ENCODE measurements at regions not wholly inside any gene's neighbourhood (a gene's known extent, or its start where the extent isn't known, plus 50 kb on each side); places are given as distances from the start of the nearest gene placed in this dataset.

GRCh38 chr6:137646484-137646883 lies 152.3 kb upstream of the OLIG3 start:
- no peak for DNase-seq (ENCODE audit: low read depth in 2 of 2)
- no peak overlapping the region for H2AFZ ChIP-seq (ENCODE audit: low read length)
- H3K4me1 ChIP-seq (ENCODE audit: control insufficient read depth, extremely low read depth, insufficient read depth, low read length), result no peaks in the 10 kb centered on the region
- no peaks in the 10 kb centered on the region for H3K79me2 ChIP-seq (ENCODE audit: control insufficient read depth, insufficient read depth, low read length)
- no peak overlapping the region for H3K4me2 ChIP-seq (ENCODE audit: extremely low read depth, insufficient read depth, low read length)
- no peak overlapping the region for H3K27ac ChIP-seq (ENCODE audit: insufficient read depth, low read length)
- H4K20me1 ChIP-seq (ENCODE audit: control insufficient read depth, extremely low read depth, insufficient read depth, low read length), result no peaks in the 10 kb centered on the region
- no peak overlapping the region for H3K9ac ChIP-seq (ENCODE audit: insufficient read depth, low read length)
- H3K9me3 ChIP-seq (ENCODE audit: control insufficient read depth, insufficient read depth, low read depth, low read length), result no peaks in the 10 kb centered on the region
- H3K4me3 ChIP-seq (replicated peaks in 1 of 4; ENCODE audit: control extremely low read depth in 1 of 4, insufficient read depth in 1 of 4, low read depth in 3 of 4, low read length in 4 of 4), result no peak overlapping the region
- no peaks in the 10 kb centered on the region for H3K36me3 ChIP-seq (ENCODE audit: control insufficient read depth, insufficient read depth, low read length)
- TF ChIP-seq EZH2 (IDR thresholded peaks at IDR 0.05; ENCODE audit: low read length, missing control alignments) (no peak), CTCF (conservative IDR thresholded peaks at IDR 0.05 in 1 of 2, IDR thresholded peaks at IDR 0.05 in 1 of 2; ENCODE audit: low read depth in 1 of 2, low read length in 2 of 2) (no peak)
- H3K27me3 ChIP-seq (ENCODE audit: control insufficient read depth, insufficient read depth, low read length), result no peaks in the 10 kb centered on the region

- H3K36me3 ChIP-seq (ENCODE audit: control insufficient read depth, insufficient read depth, low read length), result no peaks in the 10 kb centered on the region
- no peak overlapping the region for H3K27ac ChIP-seq (ENCODE audit: insufficient read depth, low read length)
- H3K9ac ChIP-seq (ENCODE audit: insufficient read depth, low read length), result no peak overlapping the region
- no peaks in the 10 kb centered on the region for H4K20me1 ChIP-seq (ENCODE audit: control insufficient read depth, extremely low read depth, insufficient read depth, low read length)
- DNase-seq (ENCODE audit: low read depth in 2 of 2), result peak in 1 of 2 donors; percentile 11
- no peak overlapping the region for H2AFZ ChIP-seq (ENCODE audit: low read length)
- H3K9me3 ChIP-seq (ENCODE audit: control insufficient read depth, insufficient read depth, low read depth, low read length), result no peaks in the 10 kb centered on the region
- H3K27me3 ChIP-seq (ENCODE audit: control insufficient read depth, insufficient read depth, low read length), result no peaks in the 10 kb centered on the region
- no peak overlapping the region for H3K4me2 ChIP-seq (ENCODE audit: extremely low read depth, insufficient read depth, low read length)
- H3K79me2 ChIP-seq (ENCODE audit: control insufficient read depth, insufficient read depth, low read length), result no peaks in the 10 kb centered on the region
- no peak overlapping the region for H3K4me3 ChIP-seq (replicated peaks in 1 of 4; ENCODE audit: control extremely low read depth in 1 of 4, insufficient read depth in 1 of 4, low read depth in 3 of 4, low read length in 4 of 4)
- TF ChIP-seq EZH2 (IDR thresholded peaks at IDR 0.05; ENCODE audit: low read length, missing control alignments) (no peak), CTCF (conservative IDR thresholded peaks at IDR 0.05 in 1 of 2, IDR thresholded peaks at IDR 0.05 in 1 of 2; ENCODE audit: low read depth in 1 of 2, low read length in 2 of 2) (no peak)
- no peaks in the 10 kb centered on the region for H3K4me1 ChIP-seq (ENCODE audit: control insufficient read depth, extremely low read depth, insufficient read depth, low read length)
Observed at GRCh38 chr6:137647762-137648447, 153.7 kb upstream of the OLIG3 start.

GRCh38 chr6:137650720-137651119 lies 156.5 kb upstream of the OLIG3 start:
- Histone ChIP-seq H2AFZ (ENCODE audit: low read length) (no peak overlapping the region), H3K9me3 (ENCODE audit: control insufficient read depth, insufficient read depth, low read depth, low read length) (no peaks in the 10 kb centered on the region), H3K4me3 (replicated peaks in 1 of 4; ENCODE audit: control extremely low read depth in 1 of 4, insufficient read depth in 1 of 4, low read depth in 3 of 4, low read length in 4 of 4) (no peak overlapping the region), H3K27me3 (ENCODE audit: control insufficient read depth, insufficient read depth, low read length) (no peaks in the 10 kb centered on the region), H3K27ac (ENCODE audit: insufficient read depth, low read length) (no peak overlapping the region), H3K4me1 (ENCODE audit: control insufficient read depth, extremely low read depth, insufficient read depth, low read length) (no peaks in the 10 kb centered on the region), H4K20me1 (ENCODE audit: control insufficient read depth, extremely low read depth, insufficient read depth, low read length) (no peaks in the 10 kb centered on the region), H3K4me2 (ENCODE audit: extremely low read depth, insufficient read depth, low read length) (no peak overlapping the region), H3K79me2 (ENCODE audit: control insufficient read depth, insufficient read depth, low read length) (no peaks in the 10 kb centered on the region), H3K36me3 (ENCODE audit: control insufficient read depth, insufficient read depth, low read length) (no peaks in the 10 kb centered on the region), H3K9ac (ENCODE audit: insufficient read depth, low read length) (no peak overlapping the region)
- DNase-seq (ENCODE audit: low read depth in 2 of 2), result no peak
- no peak for TF ChIP-seq CTCF (conservative IDR thresholded peaks at IDR 0.05 in 1 of 2, IDR thresholded peaks at IDR 0.05 in 1 of 2; ENCODE audit: low read depth in 1 of 2, low read length in 2 of 2)
- no peak for TF ChIP-seq EZH2 (IDR thresholded peaks at IDR 0.05; ENCODE audit: low read length, missing control alignments)
